HUDEP-2 (cell line): ENCODE measurements at regions not wholly inside any gene's neighbourhood (a gene's known extent, or its start where the extent isn't known, plus 50 kb on each side); places are given as distances from the start of the nearest gene placed in this dataset.

ENCODE experiments used
- DNase-seq, 76 experiments: peaks; one replicate each; lab custom pipeline; 2025; ENCODE audit not compliant: unreplicated experiment in 76 of 76; lab: John Stamatoyannopoulos, UW

GRCh38 chr5:115072266-115073064 lies 97.2 kb downstream of the TRIM36 start:
- DNase-seq, result no peak

GRCh38 chr5:115070737-115071136 lies 99.0 kb downstream of the TRIM36 start:
- DNase-seq, result no peak

GRCh38 chr5:115069087-115069968 lies 100.4 kb downstream of the TRIM36 start:
- DNase-seq, result peak in 25 of 76 experiments; percentile 0 to 36 (median 13)

GRCh38 chr5:115068239-115069086 lies 101.2 kb downstream of the TRIM36 start:
- peak in 1 of 76 experiments; percentile 2 for DNase-seq

GRCh38 chr5:115064380-115064779 lies 105.3 kb downstream of the TRIM36 start:
- no peak for DNase-seq

- no peak for DNase-seq
These were observed 115.2 kb downstream of the TRIM36 start for GRCh38 chr5:115054387-115054951.

- DNase-seq, result no peak
These were observed 116.8 kb downstream of the TRIM36 start for GRCh38 chr5:115052948-115053347.

- no peak for DNase-seq
These were observed 118.8 kb downstream of the TRIM36 start for GRCh38 chr5:115050866-115051265.

- DNase-seq, result peak in 4 of 76 experiments; percentile 1 to 28 (median 18)
These were observed 135.8 kb downstream of the TRIM36 start for GRCh38 chr5:115033861-115034260.

- no peak for DNase-seq
These were observed 141.2 kb downstream of the TRIM36 start for GRCh38 chr5:115028557-115028956.

GRCh38 chr5:115024922-115025321 lies 144.8 kb downstream of the TRIM36 start:
- no peak for DNase-seq

GRCh38 chr5:115022303-115022702 lies 147.4 kb downstream of the TRIM36 start:
- no peak for DNase-seq

GRCh38 chr5:115016646-115017045 lies 153.1 kb downstream of the TRIM36 start:
- no peak for DNase-seq

- no peak for DNase-seq
These were observed 170.5 kb downstream of the TRIM36 start for GRCh38 chr5:114999176-114999575.

- no peak for DNase-seq
These were observed 180.2 kb downstream of the TRIM36 start for GRCh38 chr5:114989512-114989911.

- no peak for DNase-seq
These were observed 181.6 kb downstream of the TRIM36 start for GRCh38 chr5:114988096-114988495.

GRCh38 chr5:114984796-114985195 lies 184.9 kb downstream of the TRIM36 start:
- no peak for DNase-seq

GRCh38 chr5:114981111-114981510 lies 188.6 kb downstream of the TRIM36 start:
- no peak for DNase-seq

GRCh38 chr5:114977979-114978573 lies 191.6 kb downstream of the TRIM36 start:
- no peak for DNase-seq

- DNase-seq, result no peak
These were observed 200.2 kb downstream of the TRIM36 start for GRCh38 chr5:114969482-114969881.
